Inferior parietal cortex (tissue), 1 donor: ENCODE measurements at regions not wholly inside any gene's neighbourhood (a gene's known extent, or its start where the extent isn't known, plus 50 kb on each side); places are given as distances from the start of the nearest gene placed in this dataset.
"Not testable (repeated sequence)": the region's sequence is repeated elsewhere in the genome, so short reads cannot be mapped to it uniquely, and the experiment has no call there.

Experiments used
- DNase-seq: peaks from one replicate; pipeline ENCODE4 v3.0.0-alpha.2; 2016; ENCODE audit errors: extremely low spot score

GRCh38 chr13:61215116-61215515 is 200.5 kb downstream of the PCDH20 start:
- DNase-seq: no peak

GRCh38 chr13:61214551-61214950 is 201.1 kb downstream of the PCDH20 start:
- no peak for DNase-seq

- not testable (repeated sequence) for DNase-seq
Measured at GRCh38 chr13:61205898-61206297, 209.8 kb downstream of the PCDH20 start.

DNA sequence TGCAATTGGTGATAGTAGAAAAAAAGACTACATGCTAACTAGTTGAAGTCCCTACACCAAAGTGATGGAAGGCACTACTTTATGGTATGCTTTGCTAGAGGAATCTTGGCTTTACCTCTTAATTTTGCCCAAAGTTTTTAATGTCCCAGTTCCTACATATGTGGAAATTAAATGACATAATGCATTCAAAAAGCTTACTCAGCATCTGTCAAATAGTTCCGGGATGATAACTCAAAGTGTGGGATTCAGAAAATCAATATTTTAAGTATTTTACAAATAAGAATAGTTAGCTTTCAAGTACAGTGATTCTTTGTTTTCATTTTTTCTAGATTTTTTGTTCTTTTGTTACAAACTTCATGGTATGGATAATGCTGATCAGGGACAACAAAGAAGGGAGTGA is 211.6 kb downstream of the PCDH20 start:
- DNase-seq: no peak

DNA sequence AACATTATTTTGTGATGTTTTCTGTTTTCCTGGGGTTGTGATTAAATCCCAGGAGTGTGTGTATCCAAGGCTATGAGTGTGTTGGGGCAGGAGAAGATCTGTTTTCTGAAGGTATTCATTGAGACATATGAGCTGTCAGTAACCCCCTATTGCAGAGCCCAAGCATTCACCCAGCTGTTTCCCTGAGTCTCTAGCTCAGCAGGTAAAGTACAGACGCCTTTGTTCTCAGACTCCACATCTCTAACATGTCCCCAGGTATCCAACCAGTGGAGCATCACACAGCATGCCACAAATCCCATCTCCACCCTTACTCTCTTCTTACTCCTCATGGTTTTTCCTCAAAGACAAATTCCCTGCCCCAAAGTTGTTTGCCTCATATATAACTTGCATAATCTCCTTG is 213.6 kb downstream of the PCDH20 start:
- no peak for DNase-seq

GRCh38 chr13:61192826-61193225 is 222.8 kb downstream of the PCDH20 start:
- no peak for DNase-seq

DNA sequence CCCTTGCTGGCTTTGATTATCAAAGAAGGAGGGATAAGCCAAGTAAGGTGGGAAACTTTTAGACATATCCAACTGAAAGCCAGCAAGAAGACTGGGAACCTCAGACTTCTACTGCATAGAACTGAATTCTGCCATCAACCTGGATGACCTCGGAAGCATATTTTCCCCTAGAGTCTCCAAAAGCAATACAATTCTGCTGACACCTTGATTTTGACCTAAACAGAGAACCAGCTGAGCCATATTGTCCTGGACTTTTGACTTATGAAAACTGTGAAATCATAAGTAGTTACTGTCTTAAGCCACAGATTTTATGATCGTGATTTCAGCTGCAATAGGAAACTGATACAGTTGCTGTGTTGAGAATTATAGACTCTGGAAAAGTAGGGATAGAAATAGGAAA is 227.6 kb downstream of the PCDH20 start:
- DNase-seq: no peak

DNA sequence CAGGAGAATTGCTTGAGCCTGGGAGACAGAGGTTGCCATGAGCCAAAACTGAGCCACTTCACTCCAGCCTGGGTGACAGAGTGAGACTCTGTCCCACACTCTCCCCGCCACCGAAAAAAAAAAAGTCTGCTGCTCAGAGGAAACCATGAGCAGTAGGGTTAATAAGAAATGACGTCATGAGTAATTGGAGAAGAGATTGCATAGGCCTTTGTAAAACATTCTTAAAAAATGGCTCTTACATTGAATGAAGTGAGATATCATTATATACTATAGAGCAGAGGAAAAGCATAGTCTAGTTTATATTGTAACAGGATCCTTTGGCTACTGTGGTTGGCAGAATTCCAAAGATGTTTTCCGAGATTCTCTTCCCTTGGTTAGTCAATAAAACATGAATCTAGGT is 228.2 kb downstream of the PCDH20 start:
- no peak for DNase-seq

GRCh38 chr13:61183670-61184069 is 232.0 kb downstream of the PCDH20 start:
- no peak for DNase-seq

GRCh38 chr13:61180234-61180633 is 235.4 kb downstream of the PCDH20 start:
- no peak for DNase-seq

GRCh38 chr13:61179741-61180140 is 235.9 kb downstream of the PCDH20 start:
- DNase-seq: no peak

GRCh38 chr13:61170856-61171255 is 244.8 kb downstream of the PCDH20 start:
- DNase-seq: peak; percentile 50

GRCh38 chr13:61162636-61163035 is 253.0 kb downstream of the PCDH20 start:
- peak; percentile 51 for DNase-seq

GRCh38 chr13:61162106-61162505 is 253.5 kb downstream of the PCDH20 start:
- DNase-seq: no peak

- DNase-seq: no peak
Measured at GRCh38 chr13:61156753-61157152, 258.9 kb downstream of the PCDH20 start.

- DNase-seq: no peak
Measured at GRCh38 chr13:61151062-61151461, 264.6 kb downstream of the PCDH20 start.

GRCh38 chr13:61149331-61149730 is 266.3 kb downstream of the PCDH20 start:
- no peak for DNase-seq

GRCh38 chr13:61148691-61149315 is 266.8 kb downstream of the PCDH20 start:
- no peak for DNase-seq

- no peak for DNase-seq
Measured at GRCh38 chr13:61148211-61148610, 267.4 kb downstream of the PCDH20 start.

DNA sequence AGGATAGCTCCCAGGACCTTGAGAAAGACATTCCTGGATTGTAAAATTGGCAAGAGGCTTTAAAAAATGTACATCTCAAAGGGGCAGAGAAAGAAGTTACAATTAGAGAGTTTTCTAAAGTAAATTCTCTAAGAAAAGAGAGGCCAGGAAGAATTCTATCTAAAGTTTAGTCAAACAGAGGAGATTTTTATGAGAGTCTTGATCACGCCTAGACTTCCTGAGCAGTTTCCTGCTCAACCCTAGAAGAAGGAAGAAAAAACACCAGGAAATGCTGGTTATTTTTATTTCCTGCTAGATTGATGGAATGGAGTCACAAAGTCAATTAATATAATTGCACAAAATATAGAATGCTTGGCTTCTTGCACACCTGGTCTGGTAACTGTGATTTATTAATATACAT is 269.1 kb downstream of the PCDH20 start:
- DNase-seq: no peak

GRCh38 chr13:61146158-61146557 is 269.5 kb downstream of the PCDH20 start:
- no peak for DNase-seq

DNA sequence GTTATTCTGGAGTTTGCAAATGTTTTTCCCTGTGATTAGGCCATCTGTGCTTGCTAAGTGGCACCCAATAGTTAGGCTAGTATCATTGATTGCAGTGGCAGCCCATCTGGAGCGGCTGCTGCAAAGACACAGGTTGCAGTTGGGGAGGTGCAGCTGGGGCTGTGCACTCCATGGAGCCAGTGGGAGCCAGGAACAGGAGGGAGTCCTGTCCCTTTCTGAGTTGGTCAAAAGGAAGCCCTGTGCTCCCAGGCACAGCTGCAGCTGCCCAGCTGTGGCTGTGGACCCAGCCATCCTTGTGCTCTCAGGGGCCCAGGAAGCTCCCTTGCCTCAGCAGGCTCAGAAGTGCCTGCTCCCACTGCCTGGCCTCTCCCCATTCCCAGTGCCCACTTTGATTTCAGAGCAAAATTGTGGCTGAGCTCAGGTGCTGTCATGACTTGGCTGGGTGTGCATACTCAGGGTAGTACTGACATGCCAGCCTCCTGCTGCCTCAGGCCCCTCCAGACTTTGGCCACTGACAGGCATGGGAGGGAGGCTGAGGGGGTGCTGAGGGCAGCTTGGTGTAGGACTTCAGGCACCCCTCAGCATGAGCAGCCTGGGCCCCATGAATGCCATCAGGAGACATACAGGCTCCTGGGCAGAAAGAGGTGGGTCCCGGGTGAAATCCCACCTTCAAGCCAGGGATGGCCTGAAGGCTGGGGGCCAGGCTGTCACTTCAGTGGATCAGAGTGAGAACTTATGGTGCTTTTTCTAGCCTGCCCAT is 270.6 kb downstream of the PCDH20 start:
- no peak for DNase-seq

DNA sequence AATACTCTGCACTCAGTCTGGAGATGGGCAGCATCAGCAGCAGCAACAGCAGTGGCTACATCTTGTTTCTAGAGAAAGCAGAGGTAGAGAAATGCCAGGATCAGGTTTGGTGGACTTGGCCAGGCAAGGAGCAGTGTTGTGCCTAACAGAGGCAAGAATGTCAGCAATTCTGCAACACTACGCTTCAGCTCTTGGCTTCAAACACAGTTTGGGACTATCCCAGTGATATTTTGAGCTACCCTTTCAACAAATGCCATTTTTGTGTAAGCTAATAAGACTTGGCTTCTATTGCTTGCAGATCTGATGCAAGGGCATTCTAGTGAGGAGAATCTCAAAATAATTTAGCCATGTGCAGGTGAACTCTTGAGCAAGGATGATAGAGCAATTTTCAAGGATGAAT is 271.3 kb downstream of the PCDH20 start:
- no peak for DNase-seq

- peak; percentile 72 for DNase-seq
Measured at GRCh38 chr13:61142506-61142905, 273.1 kb downstream of the PCDH20 start.
